ENCODE measurements at regions not wholly inside any gene's neighbourhood (a gene's known extent, or its start where the extent isn't known, plus 50 kb on each side); places are given as distances from the start of the nearest gene placed in this dataset.

DNA sequence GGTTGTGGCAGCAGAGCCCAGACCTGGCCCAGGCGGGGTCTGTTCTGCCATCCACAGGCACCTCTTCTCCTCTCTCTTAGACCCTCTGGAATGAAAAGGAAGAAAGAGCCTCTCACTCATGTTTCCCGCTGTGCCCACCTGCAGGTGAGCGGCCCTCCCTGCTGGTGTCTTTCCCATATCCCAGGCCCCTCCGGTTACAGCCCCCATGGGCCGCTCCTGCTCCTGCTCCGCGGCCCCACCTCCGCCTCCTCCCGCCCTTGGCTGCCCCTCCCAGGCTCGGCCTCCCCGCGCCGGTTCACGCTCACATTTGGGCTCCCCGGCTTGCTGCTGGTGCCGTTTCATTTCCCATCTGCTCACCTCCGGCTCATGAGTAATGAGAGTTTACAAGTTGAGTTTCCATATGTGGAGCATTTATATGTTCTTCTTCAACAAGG lies 98.7 kb upstream of the SDK2 start:
- in situ Hi-C loops (cut with HindIII; ENCODE audit: low pct_unique_long_range_greater_than_20kb, low sequenced_read_pairs) (no loop called here), intact Hi-C loops (cut with micrococcal nuclease; ENCODE audit: unreplicated experiment) (no loop called here)
- POLR2A ChIA-PET: no interaction called here
- no peaks in the 10 kb centered on the region for H3K9me3 ChIP-seq (ENCODE audit: control insufficient read depth, insufficient read depth, low read depth, low read length)
- TF ChIP-seq POLR2AphosphoS5 (IDR thresholded peaks at IDR 0.05; ENCODE audit: low read depth, low read length) (no peak), TCF7L2 (IDR thresholded peaks at IDR 0.05; ENCODE audit: low read depth, low read length) (no peak), REST (IDR thresholded peaks at IDR 0.05; ENCODE audit: insufficient read depth in 1 of 2, low read depth in 2 of 2, low read length in 1 of 2) (no peak), SIN3A (IDR thresholded peaks at IDR 0.05; ENCODE audit: borderline replicate concordance, insufficient read depth, low read depth, low read length) (no peak), CTCF (IDR thresholded peaks at IDR 0.05) (no peak)
- CTCF ChIA-PET: no interaction called here
- BruUV-seq (replicated peaks): no TSS peak
- H3K27me3 ChIP-seq (ENCODE audit: control insufficient read depth, insufficient read depth, low read length): peaks cover 38% of the 10 kb centered on the region
- no peaks in the 10 kb centered on the region for H3K4me1 ChIP-seq (ENCODE audit: control insufficient read depth, insufficient read depth, low read length)
- ATAC-seq (no peak), DNase-seq (ENCODE audit: low read depth, low spot score) (no peak)
- no peak overlapping the region for H3K4me3 ChIP-seq (ENCODE audit: low read depth in 2 of 2, low read length in 2 of 2)
- no peak overlapping the region for H3K27ac ChIP-seq (ENCODE audit: low read length)
- H3K36me3 ChIP-seq (ENCODE audit: control insufficient read depth, insufficient read depth, low read length): no peaks in the 10 kb centered on the region

- Histone ChIP-seq H3K4me1 (ENCODE audit: control insufficient read depth, insufficient read depth, low read length) (no peaks in the 10 kb centered on the region), H3K27ac (ENCODE audit: low read length) (no peak overlapping the region), H3K36me3 (ENCODE audit: control insufficient read depth, insufficient read depth, low read length) (no peaks in the 10 kb centered on the region), H3K4me3 (ENCODE audit: low read depth in 2 of 2, low read length in 2 of 2) (no peak overlapping the region), H3K27me3 (ENCODE audit: control insufficient read depth, insufficient read depth, low read length) (peaks cover 35% of the 10 kb centered on the region), H3K9me3 (ENCODE audit: control insufficient read depth, insufficient read depth, low read depth, low read length) (no peaks in the 10 kb centered on the region)
- no TSS peak for BruUV-seq (replicated peaks)
- in situ Hi-C loops (cut with HindIII; ENCODE audit: low pct_unique_long_range_greater_than_20kb, low sequenced_read_pairs): no loop called here
- ChIA-PET CTCF (no interaction called here), POLR2A (no interaction called here)
- TF ChIP-seq CTCF (IDR thresholded peaks at IDR 0.05): no peak
- no peak for ATAC-seq
- intact Hi-C loops (cut with micrococcal nuclease; ENCODE audit: unreplicated experiment): no loop called here
- no peak for DNase-seq (ENCODE audit: low read depth, low spot score)
Observed at GRCh38 chr17:73743518-73744201, 99.4 kb upstream of the SDK2 start.

Measured in Panc1 (cell line).